Fibroblast of skin of right quadriceps (primary cell): ENCODE measurements at regions not wholly inside any gene's neighbourhood (a gene's known extent, or its start where the extent isn't known, plus 50 kb on each side); places are given as distances from the start of the nearest gene placed in this dataset.

Experiments
- DNase-seq: peaks from one replicate; pipeline ENCODE4 v3.0.0-alpha.2; 2013

DNA sequence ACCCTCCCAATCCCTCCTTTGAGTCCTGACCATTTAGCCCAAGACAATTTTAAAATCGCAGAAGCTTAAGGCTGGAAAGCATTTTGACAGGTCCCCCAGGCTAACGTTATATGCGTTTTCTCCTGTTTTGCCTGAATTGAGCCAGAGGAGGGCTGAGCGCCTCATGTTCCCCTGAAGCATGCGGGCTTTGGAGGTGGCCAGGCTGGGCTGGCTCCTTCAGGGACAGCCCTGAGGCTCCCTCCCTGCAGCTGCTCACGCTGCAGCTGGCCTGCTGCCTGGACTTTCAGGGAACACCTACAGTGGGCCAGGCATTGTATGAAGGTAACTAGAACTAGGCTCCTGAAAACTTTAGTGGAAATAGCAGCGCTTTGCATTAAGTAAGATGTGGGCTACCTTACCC lies 179.2 kb downstream of the ACKR3 start:
- DNase-seq = peak; percentile 13

- peak; percentile 84 for DNase-seq
Measured at GRCh38 chr2:236749346-236749745, 179.7 kb downstream of the ACKR3 start.

GRCh38 chr2:236752096-236752495 lies 182.5 kb downstream of the ACKR3 start:
- DNase-seq = no peak

GRCh38 chr2:236753606-236754270 lies 184.1 kb downstream of the ACKR3 start:
- no peak for DNase-seq

GRCh38 chr2:236754271-236754944 lies 184.8 kb downstream of the ACKR3 start:
- no peak for DNase-seq

GRCh38 chr2:236755278-236755840 lies 185.7 kb downstream of the ACKR3 start:
- DNase-seq = no peak

- no peak for DNase-seq
Measured at GRCh38 chr2:236758406-236758805, 188.8 kb downstream of the ACKR3 start.

DNA sequence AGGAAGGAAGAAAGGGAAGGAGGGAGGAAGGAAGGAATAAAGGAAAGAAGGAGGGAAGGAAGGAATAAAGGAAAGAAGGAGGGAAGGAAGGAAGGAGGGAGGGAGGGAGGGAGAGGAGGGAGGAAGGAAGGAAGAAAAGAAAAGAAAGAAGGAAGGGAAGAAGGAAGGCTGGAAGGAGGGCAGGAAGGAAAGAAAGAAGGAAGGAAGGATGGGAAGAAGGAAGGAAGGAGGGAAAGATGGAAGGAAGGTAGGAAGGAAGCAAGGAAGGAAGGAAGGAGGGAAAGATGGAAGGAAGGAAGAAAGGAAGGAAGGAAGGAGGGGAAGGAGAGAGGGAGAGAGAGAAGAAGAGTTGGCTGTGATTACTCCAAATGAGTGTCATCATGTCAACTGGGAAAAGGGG lies 190.6 kb downstream of the ACKR3 start:
- no peak for DNase-seq

DNA sequence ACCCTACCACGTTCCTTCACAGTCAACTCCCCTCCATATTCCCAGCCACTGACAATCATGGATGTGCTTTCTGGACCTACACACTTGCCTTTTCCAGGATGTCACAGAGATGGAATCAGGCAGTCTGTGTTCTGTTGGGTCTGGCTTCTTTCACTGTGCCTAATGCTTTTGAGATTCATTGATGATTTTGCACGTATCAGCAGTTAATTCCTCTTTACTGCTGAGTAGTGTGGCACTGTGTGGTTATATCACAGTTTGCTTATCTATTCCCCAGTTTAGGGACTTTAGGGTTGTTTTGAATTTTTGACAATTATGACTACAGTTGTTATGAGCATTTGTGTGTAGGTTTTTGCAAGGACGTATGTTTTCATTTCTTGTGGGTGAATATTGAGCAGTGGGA lies 191.7 kb downstream of the ACKR3 start:
- DNase-seq = no peak

- DNase-seq = no peak
Measured at GRCh38 chr2:236762628-236763027, 193.0 kb downstream of the ACKR3 start.

GRCh38 chr2:236763857-236764256 lies 194.2 kb downstream of the ACKR3 start:
- no peak for DNase-seq

DNA sequence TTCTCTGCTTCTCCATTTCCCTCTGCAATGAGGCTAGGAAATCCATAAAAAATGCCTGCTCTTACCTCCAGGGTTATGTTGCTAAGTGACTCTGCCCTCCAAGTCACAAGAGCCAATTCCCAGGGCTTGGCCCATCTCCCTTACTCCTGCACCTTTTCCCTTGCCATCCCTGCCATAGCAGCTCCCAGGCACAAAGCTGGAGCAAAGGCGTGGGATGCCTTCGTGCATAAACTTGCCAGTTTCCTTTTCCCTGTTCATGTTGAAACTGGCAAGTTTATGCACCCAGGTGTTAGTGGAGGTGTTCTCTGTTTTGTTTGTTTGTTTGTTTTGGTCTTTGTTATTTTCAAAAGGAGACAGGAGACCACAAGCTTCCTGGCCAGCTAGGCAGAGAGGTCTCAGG lies 195.1 kb downstream of the ACKR3 start:
- no peak for DNase-seq

DNA sequence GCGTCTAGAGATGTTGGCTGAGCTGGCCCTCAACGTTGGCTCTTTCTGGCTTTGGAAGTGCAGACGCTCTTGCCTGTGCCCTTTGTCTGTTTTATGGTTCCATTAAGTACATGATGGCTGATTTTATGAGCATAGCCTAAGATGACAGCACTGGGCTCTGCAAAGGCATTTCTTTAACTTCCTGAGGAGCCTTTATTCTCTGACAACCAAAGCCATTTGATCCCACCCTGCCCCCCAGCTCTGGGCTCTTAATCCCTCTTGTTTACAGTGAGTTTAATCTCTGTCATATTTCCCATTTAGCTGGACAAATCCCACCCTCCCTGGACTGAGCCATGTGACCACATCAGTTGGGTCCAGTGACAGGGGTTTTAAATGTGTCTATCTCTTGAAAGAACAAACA lies 195.9 kb downstream of the ACKR3 start:
- DNase-seq = no peak

- DNase-seq = no peak
Measured at GRCh38 chr2:236766850-236767249, 197.2 kb downstream of the ACKR3 start.

DNA sequence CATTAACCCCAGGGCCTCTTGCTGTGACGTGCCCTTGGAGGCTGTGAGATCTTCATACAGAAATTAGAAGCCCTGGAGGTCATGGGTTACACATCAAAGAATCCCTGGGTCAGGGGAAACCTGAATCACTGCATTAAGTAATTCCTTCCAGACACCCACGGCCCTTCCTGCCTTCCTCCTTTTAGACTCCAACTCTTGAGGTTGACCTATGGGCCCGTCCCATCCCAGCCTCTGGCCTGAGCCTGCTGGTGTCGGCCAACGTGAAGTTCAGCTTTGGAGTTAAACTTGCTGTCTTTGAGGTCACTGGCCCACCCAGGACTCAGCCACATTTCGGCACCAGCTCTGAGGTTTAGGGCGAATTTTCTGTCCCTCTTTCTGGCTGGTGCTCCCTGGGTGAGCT lies 198.3 kb downstream of the ACKR3 start:
- DNase-seq = no peak

GRCh38 chr2:236768393-236769140 lies 198.9 kb downstream of the ACKR3 start:
- peak; percentile 97 for DNase-seq

DNA sequence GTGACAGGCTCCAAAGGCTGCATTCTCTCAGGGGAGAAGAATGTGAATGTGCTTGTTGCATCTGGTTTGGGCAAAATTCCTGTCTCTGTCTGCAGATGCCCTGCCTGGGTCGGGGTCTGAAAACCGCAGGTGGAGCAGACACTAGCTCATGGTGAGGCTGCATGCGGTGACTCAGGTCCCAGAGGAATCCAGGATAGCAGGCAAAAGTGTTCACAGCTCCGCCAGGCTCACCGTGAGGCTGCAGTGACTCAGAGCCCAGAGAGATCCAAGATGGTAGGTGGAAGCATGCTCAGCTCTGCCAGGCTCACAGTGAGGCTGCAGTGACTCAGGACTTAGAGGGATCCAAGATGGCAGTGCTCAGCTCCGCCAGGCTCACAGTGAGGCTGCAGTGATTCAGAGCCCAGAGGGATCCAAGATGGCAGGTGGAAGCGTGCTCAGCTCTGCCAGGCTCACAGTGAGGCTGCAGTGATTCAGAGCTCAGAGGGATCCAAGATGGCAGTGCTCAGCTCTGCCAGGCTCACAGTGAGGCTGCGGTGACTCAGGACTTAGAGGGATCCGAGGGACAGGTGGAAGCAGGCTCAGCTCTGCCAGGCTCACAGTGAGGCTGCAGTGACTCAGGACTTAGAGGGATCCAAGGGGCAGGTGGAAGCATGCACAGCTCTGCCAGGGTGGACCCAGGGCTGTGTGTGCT lies 200.5 kb downstream of the ACKR3 start:
- DNase-seq = peak; percentile 100

GRCh38 chr2:236772220-236772837 lies 202.7 kb downstream of the ACKR3 start:
- DNase-seq = no peak

GRCh38 chr2:236773206-236773605 lies 203.6 kb downstream of the ACKR3 start:
- no peak for DNase-seq

GRCh38 chr2:236774171-236774570 lies 204.5 kb downstream of the ACKR3 start:
- DNase-seq = no peak

- no peak for DNase-seq
Measured at GRCh38 chr2:236775511-236775910, 205.9 kb downstream of the ACKR3 start.

DNA sequence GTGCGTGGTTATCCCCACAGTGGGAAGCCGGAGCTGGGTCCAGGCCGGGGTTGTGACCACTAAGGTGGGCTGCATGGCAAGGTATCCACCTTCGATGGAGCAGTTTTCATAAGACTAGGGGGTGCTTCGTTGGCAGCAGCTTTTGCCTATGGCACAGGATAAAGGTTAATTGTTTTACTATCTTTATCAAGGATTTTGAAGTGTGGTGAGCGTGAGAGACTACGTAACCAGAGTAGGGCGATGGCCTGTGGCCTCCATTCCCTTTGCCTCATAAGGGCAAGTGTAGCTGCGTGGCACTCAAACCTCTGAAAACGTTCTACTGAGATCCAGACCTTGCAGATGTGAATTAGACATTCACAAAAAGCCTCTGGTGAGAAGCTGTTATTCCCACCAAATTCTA lies 206.6 kb downstream of the ACKR3 start:
- no peak for DNase-seq
